HG03432 (cell line): ENCODE measurements at regions not wholly inside any gene's neighbourhood (a gene's known extent, or its start where the extent isn't known, plus 50 kb on each side); places are given as distances from the start of the nearest gene placed in this dataset.

Experiments used
- ATAC-seq: cut with Tn5 transposase; IDR thresholded peaks from one replicate; pipeline ENCODE4 v1.9.1; 2021; ENCODE audit warnings: mild to moderate bottlenecking, moderate library complexity; ENCODE audit not compliant: unreplicated experiment

- ATAC-seq = no peak
Observed at GRCh38 chr7:13532028-13532753, 457.3 kb downstream of the ETV1 start.

GRCh38 chr7:13538669-13539068 lies 450.8 kb downstream of the ETV1 start:
- no peak for ATAC-seq

GRCh38 chr7:13540429-13540828 lies 449.0 kb downstream of the ETV1 start:
- no peak for ATAC-seq

- ATAC-seq = no peak
Observed at GRCh38 chr7:13541326-13541725, 448.1 kb downstream of the ETV1 start.

- ATAC-seq = no peak
Observed at GRCh38 chr7:13542451-13542850, 447.0 kb downstream of the ETV1 start.

- ATAC-seq = no peak
Observed at GRCh38 chr7:13551503-13551902, 438.0 kb downstream of the ETV1 start.

GRCh38 chr7:13560441-13560840 lies 429.0 kb downstream of the ETV1 start:
- no peak for ATAC-seq

GRCh38 chr7:13563257-13563656 lies 426.2 kb downstream of the ETV1 start:
- no peak for ATAC-seq

GRCh38 chr7:13563680-13564079 lies 425.8 kb downstream of the ETV1 start:
- ATAC-seq = no peak

- ATAC-seq = no peak
Observed at GRCh38 chr7:13577566-13578145, 411.8 kb downstream of the ETV1 start.

- ATAC-seq = no peak
Observed at GRCh38 chr7:13578294-13578693, 411.2 kb downstream of the ETV1 start.

GRCh38 chr7:13581097-13581496 lies 408.4 kb downstream of the ETV1 start:
- ATAC-seq = no peak

- ATAC-seq = no peak
Observed at GRCh38 chr7:13593854-13594253, 395.6 kb downstream of the ETV1 start.

GRCh38 chr7:13602036-13602435 lies 387.4 kb downstream of the ETV1 start:
- no peak for ATAC-seq

GRCh38 chr7:13603016-13603415 lies 386.4 kb downstream of the ETV1 start:
- no peak for ATAC-seq

- no peak for ATAC-seq
Observed at GRCh38 chr7:13603661-13604060, 385.8 kb downstream of the ETV1 start.

GRCh38 chr7:13604178-13604577 lies 385.3 kb downstream of the ETV1 start:
- no peak for ATAC-seq

- no peak for ATAC-seq
Observed at GRCh38 chr7:13610372-13610771, 379.1 kb downstream of the ETV1 start.

- ATAC-seq = no peak
Observed at GRCh38 chr7:13615679-13616078, 373.8 kb downstream of the ETV1 start.

GRCh38 chr7:13627455-13627854 lies 362.0 kb downstream of the ETV1 start:
- no peak for ATAC-seq

GRCh38 chr7:13628239-13629001 lies 361.0 kb downstream of the ETV1 start:
- no peak for ATAC-seq
